ENCODE measurements at regions not wholly inside any gene's neighbourhood (a gene's known extent, or its start where the extent isn't known, plus 50 kb on each side); places are given as distances from the start of the nearest gene placed in this dataset.

GRCh38 chr3:175916191-175916934 lies 1057.2 kb downstream of the NAALADL2 start:
- no peak for DNase-seq

- no peak for DNase-seq
Measured at GRCh38 chr3:175914785-175915184, 1055.7 kb downstream of the NAALADL2 start.

GRCh38 chr3:175913286-175913685 lies 1054.2 kb downstream of the NAALADL2 start:
- DNase-seq = no peak

- DNase-seq = no peak
Measured at GRCh38 chr3:175911937-175912336, 1052.8 kb downstream of the NAALADL2 start.

GRCh38 chr3:175902226-175902625 lies 1043.1 kb downstream of the NAALADL2 start:
- no peak for DNase-seq

- DNase-seq = no peak
Measured at GRCh38 chr3:175898194-175898593, 1039.1 kb downstream of the NAALADL2 start.

GRCh38 chr3:175896655-175897054 lies 1037.5 kb downstream of the NAALADL2 start:
- DNase-seq = no peak

- DNase-seq = no peak
Measured at GRCh38 chr3:175895731-175896130, 1036.6 kb downstream of the NAALADL2 start.

- DNase-seq = no peak
Measured at GRCh38 chr3:175893566-175893965, 1034.4 kb downstream of the NAALADL2 start.

GRCh38 chr3:175890066-175890465 lies 1030.9 kb downstream of the NAALADL2 start:
- no peak for DNase-seq

- no peak for DNase-seq
Measured at GRCh38 chr3:175885231-175885766, 1026.2 kb downstream of the NAALADL2 start.

GRCh38 chr3:175879417-175879816 lies 1020.3 kb downstream of the NAALADL2 start:
- DNase-seq = no peak

- DNase-seq = no peak
Measured at GRCh38 chr3:175869404-175869803, 1010.3 kb downstream of the NAALADL2 start.

- DNase-seq = no peak
Measured at GRCh38 chr3:175868626-175869025, 1009.5 kb downstream of the NAALADL2 start.

GRCh38 chr3:175865724-175866123 lies 1006.6 kb downstream of the NAALADL2 start:
- no peak for DNase-seq

- no peak for DNase-seq
Measured at GRCh38 chr3:175861916-175862315, 1002.8 kb downstream of the NAALADL2 start.

Measured in dermis blood vessel endothelial cell (primary cell).